GM12875 (cell line): ENCODE measurements at regions not wholly inside any gene's neighbourhood (a gene's known extent, or its start where the extent isn't known, plus 50 kb on each side); places are given as distances from the start of the nearest gene placed in this dataset.

ENCODE experiments used
- H3K4me3 ChIP-seq: one replicate; pipeline ENCODE4 v1.5.1; 2011; ENCODE audit warnings: low read depth, low read length, control low read depth
- CTCF ChIP-seq: IDR thresholded peaks from 2 replicates; pipeline ENCODE4 v1.5.1; 2011; ENCODE audit warnings: low read depth, mild to moderate bottlenecking, control low read depth, inconsistent platforms, low read length, moderate library complexity, borderline replicate concordance; ENCODE audit not compliant: insufficient read depth

GRCh38 chr2:198304859-198305258 lies 500.5 kb downstream of the PLCL1 start:
- TF ChIP-seq CTCF = no peak
- H3K4me3 ChIP-seq = no peak overlapping the region

- H3K4me3 ChIP-seq = no peak overlapping the region
- no peak for TF ChIP-seq CTCF
Observed at GRCh38 chr2:198297350-198297749, 493.0 kb downstream of the PLCL1 start.

DNA sequence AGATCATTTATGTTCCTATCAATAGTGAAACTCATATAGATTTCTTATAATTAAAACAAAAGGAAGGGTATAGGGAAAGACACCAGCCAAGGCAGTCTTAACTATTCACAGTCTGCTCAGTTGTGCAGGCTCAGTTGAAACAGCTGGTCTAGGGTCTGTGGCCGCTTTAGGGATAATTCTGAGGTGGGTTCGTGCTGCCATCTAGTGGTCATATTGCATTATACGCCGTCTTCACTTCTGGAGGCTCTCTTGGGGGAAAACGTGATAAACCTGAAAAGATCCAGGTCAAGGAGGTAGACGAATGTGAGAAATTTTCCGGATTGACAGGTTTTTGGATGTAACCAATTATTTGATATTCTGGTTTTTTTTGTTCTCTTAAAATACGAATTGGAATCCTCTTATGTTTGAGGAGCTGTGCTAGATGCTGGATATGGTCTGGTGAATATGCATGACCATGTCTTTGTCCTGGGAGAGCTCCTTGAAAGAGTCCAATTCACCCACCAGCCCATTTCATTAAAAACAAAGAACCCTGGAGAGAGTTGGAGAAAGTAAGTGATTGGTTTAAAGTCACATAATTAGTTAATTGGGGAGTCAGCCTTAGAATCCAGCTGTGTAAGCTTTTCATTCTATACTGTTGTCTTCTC lies 492.4 kb downstream of the PLCL1 start:
- H3K4me3 ChIP-seq = no peak overlapping the region
- peak; percentile 70 for TF ChIP-seq CTCF

DNA sequence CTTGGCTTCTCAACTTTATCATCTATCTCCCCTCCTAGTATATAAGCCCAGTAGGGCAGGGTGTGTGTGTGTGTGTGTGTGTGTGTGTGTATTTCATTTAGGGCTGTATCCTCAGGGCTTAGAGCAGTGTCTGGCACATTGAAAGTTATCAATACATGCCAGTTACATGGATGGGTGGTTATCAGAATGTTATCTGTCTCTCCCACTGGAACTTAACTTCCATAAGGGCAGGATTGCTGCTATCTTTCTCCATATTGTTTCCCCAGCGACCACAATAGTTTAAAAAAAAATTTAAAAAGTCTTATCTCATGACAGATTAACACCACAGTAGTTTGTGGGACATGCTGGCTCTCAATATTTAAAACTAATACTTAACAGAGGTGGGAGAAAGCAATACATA lies 488.9 kb downstream of the PLCL1 start:
- TF ChIP-seq CTCF = no peak
- H3K4me3 ChIP-seq = no peak overlapping the region

- no peak for TF ChIP-seq CTCF
- H3K4me3 ChIP-seq = no peak overlapping the region
Observed at GRCh38 chr2:198289811-198290210, 485.4 kb downstream of the PLCL1 start.

DNA sequence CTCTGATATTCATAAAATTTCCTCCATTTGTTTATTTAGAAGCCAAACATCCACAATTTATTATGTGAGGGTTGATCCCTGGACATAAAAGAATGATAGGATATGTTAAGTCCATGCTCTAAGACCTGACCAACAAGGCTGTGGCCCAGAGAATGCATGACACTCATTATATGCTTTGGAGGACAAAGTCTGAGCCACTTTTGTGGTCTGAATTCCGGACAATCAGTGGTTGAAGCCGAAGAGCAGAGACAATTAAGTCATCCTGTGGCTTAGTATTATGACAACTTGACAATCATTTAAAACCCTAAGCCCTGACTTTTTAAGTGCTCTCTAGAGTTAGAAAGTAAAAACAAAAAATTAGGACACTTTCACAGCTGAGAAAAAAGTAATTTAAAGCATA lies 483.3 kb downstream of the PLCL1 start:
- no peak overlapping the region for H3K4me3 ChIP-seq

More for the DNA sequence above, 483.3 kb downstream of the PLCL1 start:
- no peak for TF ChIP-seq CTCF
